Loucy (cell line): ENCODE measurements at regions not wholly inside any gene's neighbourhood (a gene's known extent, or its start where the extent isn't known, plus 50 kb on each side); places are given as distances from the start of the nearest gene placed in this dataset.

Source experiments
- EZH2phosphoT487 ChIP-seq: fragments of 200-600 bp; IDR thresholded peaks from 2 replicates; pipeline ENCODE4 v1.6.1; 2018; ENCODE audit warnings: antibody characterized with exemption, mild to moderate bottlenecking, moderate library complexity, borderline replicate concordance
- TF ChIP-seq, protein P1 (sequence below): fragments of 200-600 bp; sonication (generic); conservative IDR thresholded peaks from 2 replicates; pipeline ENCODE4 v1.5.1; 2014; ENCODE audit warnings: mild to moderate bottlenecking, antibody characterized with exemption, low read length

DNA sequence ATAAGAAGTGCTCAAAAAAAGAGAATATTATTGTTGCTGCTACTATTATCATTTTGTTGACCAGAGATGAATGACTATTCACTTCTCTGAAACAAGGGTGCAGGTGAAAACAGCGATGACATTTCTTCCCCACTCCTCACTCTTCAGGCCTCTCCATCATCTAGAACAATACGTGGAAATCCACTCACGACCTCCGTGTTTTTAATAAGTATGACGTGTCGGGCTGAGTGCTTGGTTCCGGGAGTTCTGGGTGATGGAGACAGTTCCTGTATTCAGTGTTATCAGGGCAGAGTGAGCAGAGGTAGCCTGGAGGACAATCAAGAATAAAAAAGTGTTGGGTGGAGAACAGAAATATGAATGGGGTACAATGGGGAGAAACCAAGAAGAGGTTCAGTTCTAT lies 130.0 kb upstream of the ZNF217 start:
- TF ChIP-seq, protein P1, sequence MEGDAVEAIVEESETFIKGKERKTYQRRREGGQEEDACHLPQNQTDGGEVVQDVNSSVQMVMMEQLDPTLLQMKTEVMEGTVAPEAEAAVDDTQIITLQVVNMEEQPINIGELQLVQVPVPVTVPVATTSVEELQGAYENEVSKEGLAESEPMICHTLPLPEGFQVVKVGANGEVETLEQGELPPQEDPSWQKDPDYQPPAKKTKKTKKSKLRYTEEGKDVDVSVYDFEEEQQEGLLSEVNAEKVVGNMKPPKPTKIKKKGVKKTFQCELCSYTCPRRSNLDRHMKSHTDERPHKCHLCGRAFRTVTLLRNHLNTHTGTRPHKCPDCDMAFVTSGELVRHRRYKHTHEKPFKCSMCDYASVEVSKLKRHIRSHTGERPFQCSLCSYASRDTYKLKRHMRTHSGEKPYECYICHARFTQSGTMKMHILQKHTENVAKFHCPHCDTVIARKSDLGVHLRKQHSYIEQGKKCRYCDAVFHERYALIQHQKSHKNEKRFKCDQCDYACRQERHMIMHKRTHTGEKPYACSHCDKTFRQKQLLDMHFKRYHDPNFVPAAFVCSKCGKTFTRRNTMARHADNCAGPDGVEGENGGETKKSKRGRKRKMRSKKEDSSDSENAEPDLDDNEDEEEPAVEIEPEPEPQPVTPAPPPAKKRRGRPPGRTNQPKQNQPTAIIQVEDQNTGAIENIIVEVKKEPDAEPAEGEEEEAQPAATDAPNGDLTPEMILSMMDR = no peak
- TF ChIP-seq EZH2phosphoT487 = no peak
